ENCODE measurements at regions not wholly inside any gene's neighbourhood (a gene's known extent, or its start where the extent isn't known, plus 50 kb on each side); places are given as distances from the start of the nearest gene placed in this dataset.

- TF ChIP-seq CTCF (IDR thresholded peaks at IDR 0.05) = no peak
- TF ChIP-seq EZH2phosphoT487 (IDR thresholded peaks at IDR 0.05) = no peak
- TF ChIP-seq EZH2 (IDR thresholded peaks at IDR 0.05) = no peak
Measured at GRCh38 chr3:161579395-161580126, 83.0 kb downstream of the OTOL1 start.
